NB4 (cell line): ENCODE measurements at regions not wholly inside any gene's neighbourhood (a gene's known extent, or its start where the extent isn't known, plus 50 kb on each side); places are given as distances from the start of the nearest gene placed in this dataset.

ENCODE experiments used
- CTCF ChIP-seq: IDR thresholded peaks from one replicate; pipeline ENCODE4 v1.5.1; 2012; ENCODE audit warnings: low read depth, low read length
- POLR2A ChIP-seq: IDR thresholded peaks from 2 replicates; pipeline ENCODE4 v1.6.1; 2011; ENCODE audit warnings: mild to moderate bottlenecking; ENCODE audit not compliant: insufficient read length; ENCODE audit errors: extremely low read depth

- TF ChIP-seq CTCF (no peak), POLR2A (no peak)
These were observed 479.7 kb upstream of the PCDH15 start for GRCh38 chr10:55280696-55281095.
